ENCODE measurements at regions not wholly inside any gene's neighbourhood (a gene's known extent, or its start where the extent isn't known, plus 50 kb on each side); places are given as distances from the start of the nearest gene placed in this dataset.
"Not testable (repeated sequence)": the region's sequence is repeated elsewhere in the genome, so short reads cannot be mapped to it uniquely, and the experiment has no call there.

- ATAC-seq (no peak), DNase-seq (no peak)
Observed at GRCh38 chrX:2640436-2641150, 50.5 kb upstream of the CD99 start.

GRCh38 chrX:2638279-2638678 is 52.8 kb upstream of the CD99 start:
- ATAC-seq (peak; percentile 34), DNase-seq (no peak)

- DNase-seq (no peak), ATAC-seq (no peak)
Observed at GRCh38 chrX:2635342-2635741, 55.8 kb upstream of the CD99 start.

- DNase-seq (no peak), ATAC-seq (no peak)
Observed at GRCh38 chrX:2632533-2633504, 58.3 kb upstream of the CD99 start.

GRCh38 chrX:2631743-2632532 is 59.2 kb upstream of the CD99 start:
- no peak for DNase-seq
- ATAC-seq, result no peak

GRCh38 chrX:2630935-2631742 is 60.0 kb upstream of the CD99 start:
- DNase-seq, ATAC-seq: not testable (repeated sequence)

- DNase-seq, ATAC-seq: not testable (repeated sequence)
Observed at GRCh38 chrX:2630008-2630934, 60.8 kb upstream of the CD99 start.

- no peak for DNase-seq
Observed at GRCh38 chrX:2629316-2630007, 61.6 kb upstream of the CD99 start.

GRCh38 chrX:2628751-2629315 is 62.3 kb upstream of the CD99 start:
- ATAC-seq (no peak), DNase-seq (no peak)

More at GRCh38 chrX:2629316-2630007, 61.6 kb upstream of the CD99 start:
- no peak for ATAC-seq

GRCh38 chrX:2627272-2627867 is 63.7 kb upstream of the CD99 start:
- peak; percentile 57 for DNase-seq
- peak; percentile 75 for ATAC-seq

- no peak for DNase-seq
- ATAC-seq, result no peak
Observed at GRCh38 chrX:2626750-2627149, 64.3 kb upstream of the CD99 start.

GRCh38 chrX:2620576-2620975 is 70.5 kb upstream of the CD99 start:
- ATAC-seq (no peak), DNase-seq (no peak)

- DNase-seq, result no peak
- ATAC-seq, result no peak
Observed at GRCh38 chrX:2618516-2618915, 72.6 kb upstream of the CD99 start.

- ATAC-seq (peak; percentile 59), DNase-seq (no peak)
Observed at GRCh38 chrX:2614911-2615310, 76.2 kb upstream of the CD99 start.

- no peak for DNase-seq
Observed at GRCh38 chrX:2610246-2611170, 80.6 kb upstream of the CD99 start.

GRCh38 chrX:2609431-2610238 is 81.5 kb upstream of the CD99 start:
- DNase-seq, result no peak
- ATAC-seq, result no peak

More at GRCh38 chrX:2610246-2611170, 80.6 kb upstream of the CD99 start:
- ATAC-seq, result no peak
